HEK293 (cell line): ENCODE measurements at regions not wholly inside any gene's neighbourhood (a gene's known extent, or its start where the extent isn't known, plus 50 kb on each side); places are given as distances from the start of the nearest gene placed in this dataset.

Experiments
- CTCF ChIP-seq: fragments of 450-650 bp; formaldehyde crosslinking; IDR thresholded peaks from 2 replicates; pipeline ENCODE4 v1.5.1; 2016; ENCODE audit warnings: missing biosample characterization, missing genetic modification characterization
- GLIS1 ChIP-seq: fragments of 450-650 bp; formaldehyde crosslinking; IDR thresholded peaks from 2 replicates; pipeline ENCODE4 v1.5.1; 2016; ENCODE audit warnings: missing biosample characterization, missing genetic modification characterization
- ZNF26 ChIP-seq: fragments of 450-650 bp; formaldehyde crosslinking; IDR thresholded peaks from 2 replicates; pipeline ENCODE4 v1.5.1; 2016; ENCODE audit warnings: missing biosample characterization, missing genetic modification characterization
- ZNF416 ChIP-seq: fragments of 450-650 bp; formaldehyde crosslinking; IDR thresholded peaks from 2 replicates; pipeline ENCODE4 v1.5.1; 2016; ENCODE audit warnings: missing biosample characterization, missing genetic modification characterization
- ZNF610 ChIP-seq: fragments of 450-650 bp; formaldehyde crosslinking; IDR thresholded peaks from 2 replicates; pipeline ENCODE4 v1.5.1; 2016; ENCODE audit warnings: missing biosample characterization, missing genetic modification characterization, borderline replicate concordance
- ZNF654 ChIP-seq: fragments of 450-650 bp; formaldehyde crosslinking; IDR thresholded peaks from 2 replicates; pipeline ENCODE4 v1.5.1; 2016; ENCODE audit warnings: low read depth, missing biosample characterization, missing genetic modification characterization
- TF ChIP-seq, protein P1 (sequence below): fragments of 450-650 bp; formaldehyde crosslinking; IDR thresholded peaks from 2 replicates; pipeline ENCODE4 v1.5.1; 2016; ENCODE audit warnings: missing biosample characterization, missing genetic modification characterization
- TF ChIP-seq, protein P2 (sequence below): fragments of 450-650 bp; formaldehyde crosslinking; optimal IDR thresholded peaks from 2 replicates; pipeline ENCODE3; 2016; ENCODE audit warnings: missing biosample characterization, mild to moderate bottlenecking, missing genetic modification characterization
- TF ChIP-seq, protein P3 (sequence below): fragments of 450-650 bp; formaldehyde crosslinking; IDR thresholded peaks from 2 replicates; pipeline ENCODE4 v1.5.1; 2016; ENCODE audit warnings: missing biosample characterization, missing genetic modification characterization
- TF ChIP-seq, protein P4 (sequence below): fragments of 450-650 bp; formaldehyde crosslinking; conservative IDR thresholded peaks from 2 replicates; pipeline ENCODE4 v1.5.1; 2016; ENCODE audit warnings: low read depth, missing biosample characterization, missing genetic modification characterization

DNA sequence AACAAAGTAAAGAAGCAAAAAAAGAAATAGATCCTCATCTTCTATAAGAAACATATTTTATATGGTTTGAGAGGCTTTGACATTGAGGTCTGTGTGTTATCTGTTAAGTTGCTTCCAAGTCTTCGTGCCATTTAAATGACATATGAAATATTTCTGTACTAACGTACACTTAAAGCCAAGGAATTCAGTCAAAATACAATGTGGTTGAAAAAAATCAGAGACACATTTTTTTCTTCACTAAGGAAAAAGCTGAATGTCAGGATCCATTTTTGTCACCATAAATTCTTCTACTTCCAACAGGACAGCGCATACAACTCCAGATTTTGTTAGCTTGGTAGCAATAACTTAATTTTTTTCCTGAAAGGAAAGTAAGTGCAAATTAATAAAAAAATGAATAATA is 168.5 kb downstream of the FAT4 start:
- TF ChIP-seq, protein P1, sequence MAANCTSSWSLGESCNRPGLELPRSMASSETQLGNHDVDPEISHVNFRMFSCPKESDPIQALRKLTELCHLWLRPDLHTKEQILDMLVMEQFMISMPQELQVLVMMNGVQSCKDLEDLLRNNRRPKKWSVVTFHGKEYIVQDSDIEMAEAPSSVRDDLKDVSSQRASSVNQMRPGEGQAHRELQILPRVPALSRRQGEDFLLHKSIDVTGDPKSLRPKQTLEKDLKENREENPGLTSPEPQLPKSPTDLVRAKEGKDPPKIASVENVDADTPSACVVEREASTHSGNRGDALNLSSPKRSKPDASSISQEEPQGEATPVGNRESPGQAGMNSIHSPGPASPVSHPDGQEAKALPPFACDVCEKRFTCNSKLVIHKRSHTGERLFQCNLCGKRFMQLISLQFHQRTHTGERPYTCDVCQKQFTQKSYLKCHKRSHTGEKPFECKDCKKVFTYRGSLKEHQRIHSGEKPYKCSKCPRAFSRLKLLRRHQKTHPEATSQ (tag by site-specific recombination), result no peak
- no peak for TF ChIP-seq GLIS1 (tag by site-specific recombination)
- TF ChIP-seq ZNF654 (tag by site-specific recombination), result no peak
- TF ChIP-seq, protein P2, sequence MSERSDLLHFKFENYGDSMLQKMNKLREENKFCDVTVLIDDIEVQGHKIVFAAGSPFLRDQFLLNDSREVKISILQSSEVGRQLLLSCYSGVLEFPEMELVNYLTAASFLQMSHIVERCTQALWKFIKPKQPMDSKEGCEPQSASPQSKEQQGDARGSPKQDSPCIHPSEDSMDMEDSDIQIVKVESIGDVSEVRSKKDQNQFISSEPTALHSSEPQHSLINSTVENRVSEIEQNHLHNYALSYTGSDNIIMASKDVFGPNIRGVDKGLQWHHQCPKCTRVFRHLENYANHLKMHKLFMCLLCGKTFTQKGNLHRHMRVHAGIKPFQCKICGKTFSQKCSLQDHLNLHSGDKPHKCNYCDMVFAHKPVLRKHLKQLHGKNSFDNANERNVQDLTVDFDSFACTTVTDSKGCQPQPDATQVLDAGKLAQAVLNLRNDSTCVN, result no peak
- no peak for TF ChIP-seq ZNF610 (tag by site-specific recombination)
- no peak for TF ChIP-seq ZNF26
- no peak for TF ChIP-seq ZNF416 (tag by site-specific recombination)
- TF ChIP-seq CTCF (tag by site-specific recombination), result no peak
- TF ChIP-seq, protein P3, sequence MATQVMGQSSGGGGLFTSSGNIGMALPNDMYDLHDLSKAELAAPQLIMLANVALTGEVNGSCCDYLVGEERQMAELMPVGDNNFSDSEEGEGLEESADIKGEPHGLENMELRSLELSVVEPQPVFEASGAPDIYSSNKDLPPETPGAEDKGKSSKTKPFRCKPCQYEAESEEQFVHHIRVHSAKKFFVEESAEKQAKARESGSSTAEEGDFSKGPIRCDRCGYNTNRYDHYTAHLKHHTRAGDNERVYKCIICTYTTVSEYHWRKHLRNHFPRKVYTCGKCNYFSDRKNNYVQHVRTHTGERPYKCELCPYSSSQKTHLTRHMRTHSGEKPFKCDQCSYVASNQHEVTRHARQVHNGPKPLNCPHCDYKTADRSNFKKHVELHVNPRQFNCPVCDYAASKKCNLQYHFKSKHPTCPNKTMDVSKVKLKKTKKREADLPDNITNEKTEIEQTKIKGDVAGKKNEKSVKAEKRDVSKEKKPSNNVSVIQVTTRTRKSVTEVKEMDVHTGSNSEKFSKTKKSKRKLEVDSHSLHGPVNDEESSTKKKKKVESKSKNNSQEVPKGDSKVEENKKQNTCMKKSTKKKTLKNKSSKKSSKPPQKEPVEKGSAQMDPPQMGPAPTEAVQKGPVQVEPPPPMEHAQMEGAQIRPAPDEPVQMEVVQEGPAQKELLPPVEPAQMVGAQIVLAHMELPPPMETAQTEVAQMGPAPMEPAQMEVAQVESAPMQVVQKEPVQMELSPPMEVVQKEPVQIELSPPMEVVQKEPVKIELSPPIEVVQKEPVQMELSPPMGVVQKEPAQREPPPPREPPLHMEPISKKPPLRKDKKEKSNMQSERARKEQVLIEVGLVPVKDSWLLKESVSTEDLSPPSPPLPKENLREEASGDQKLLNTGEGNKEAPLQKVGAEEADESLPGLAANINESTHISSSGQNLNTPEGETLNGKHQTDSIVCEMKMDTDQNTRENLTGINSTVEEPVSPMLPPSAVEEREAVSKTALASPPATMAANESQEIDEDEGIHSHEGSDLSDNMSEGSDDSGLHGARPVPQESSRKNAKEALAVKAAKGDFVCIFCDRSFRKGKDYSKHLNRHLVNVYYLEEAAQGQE (tag by site-specific recombination), result no peak
- TF ChIP-seq, protein P4, sequence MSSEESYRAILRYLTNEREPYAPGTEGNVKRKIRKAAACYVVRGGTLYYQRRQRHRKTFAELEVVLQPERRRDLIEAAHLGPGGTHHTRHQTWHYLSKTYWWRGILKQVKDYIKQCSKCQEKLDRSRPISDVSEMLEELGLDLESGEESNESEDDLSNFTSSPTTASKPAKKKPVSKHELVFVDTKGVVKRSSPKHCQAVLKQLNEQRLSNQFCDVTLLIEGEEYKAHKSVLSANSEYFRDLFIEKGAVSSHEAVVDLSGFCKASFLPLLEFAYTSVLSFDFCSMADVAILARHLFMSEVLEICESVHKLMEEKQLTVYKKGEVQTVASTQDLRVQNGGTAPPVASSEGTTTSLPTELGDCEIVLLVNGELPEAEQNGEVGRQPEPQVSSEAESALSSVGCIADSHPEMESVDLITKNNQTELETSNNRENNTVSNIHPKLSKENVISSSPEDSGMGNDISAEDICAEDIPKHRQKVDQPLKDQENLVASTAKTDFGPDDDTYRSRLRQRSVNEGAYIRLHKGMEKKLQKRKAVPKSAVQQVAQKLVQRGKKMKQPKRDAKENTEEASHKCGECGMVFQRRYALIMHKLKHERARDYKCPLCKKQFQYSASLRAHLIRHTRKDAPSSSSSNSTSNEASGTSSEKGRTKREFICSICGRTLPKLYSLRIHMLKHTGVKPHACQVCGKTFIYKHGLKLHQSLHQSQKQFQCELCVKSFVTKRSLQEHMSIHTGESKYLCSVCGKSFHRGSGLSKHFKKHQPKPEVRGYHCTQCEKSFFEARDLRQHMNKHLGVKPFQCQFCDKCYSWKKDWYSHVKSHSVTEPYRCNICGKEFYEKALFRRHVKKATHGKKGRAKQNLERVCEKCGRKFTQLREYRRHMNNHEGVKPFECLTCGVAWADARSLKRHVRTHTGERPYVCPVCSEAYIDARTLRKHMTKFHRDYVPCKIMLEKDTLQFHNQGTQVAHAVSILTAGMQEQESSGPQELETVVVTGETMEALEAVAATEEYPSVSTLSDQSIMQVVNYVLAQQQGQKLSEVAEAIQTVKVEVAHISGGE (tag by site-specific recombination), result no peak
